HUES64 (cell line): ENCODE measurements at regions not wholly inside any gene's neighbourhood (a gene's known extent, or its start where the extent isn't known, plus 50 kb on each side); places are given as distances from the start of the nearest gene placed in this dataset.

Experiments
- H3K27ac ChIP-seq: 2 replicates; pipeline ENCODE4 v1.7.0; 2013; ENCODE audit warnings: low read depth, low read length, inconsistent platforms
- H3K27me3 ChIP-seq: 2 replicates; pipeline ENCODE4 v1.6.1; 2013; ENCODE audit warnings: mild to moderate bottlenecking, low read length; ENCODE audit not compliant: insufficient read depth
- H3K36me3 ChIP-seq: 2 replicates; pipeline ENCODE4 v1.6.1; 2013; ENCODE audit warnings: mild to moderate bottlenecking, low read length; ENCODE audit not compliant: insufficient read depth
- H3K4me1 ChIP-seq: 2 replicates; pipeline ENCODE4 v1.6.1; 2013; ENCODE audit warnings: mild to moderate bottlenecking, low read length, moderate library complexity; ENCODE audit not compliant: insufficient read depth
- H3K4me3 ChIP-seq: 2 replicates; pipeline ENCODE4 v1.5.1; 2013; ENCODE audit warnings: mild to moderate bottlenecking, low read length, moderate library complexity
- H3K9ac ChIP-seq: 2 replicates; pipeline ENCODE4 v1.6.1; 2013; ENCODE audit warnings: mild to moderate bottlenecking, low read depth, low read length
- H3K9me3 ChIP-seq: 2 replicates; pipeline ENCODE4 v1.6.1; 2013; ENCODE audit warnings: low read depth, low read length; ENCODE audit not compliant: insufficient read depth
- WGBS: fragments of 150-250, 120-280 bp; methylation state at CpG from one replicate; pipeline ENCODE4 v1.1.7; 2013; ENCODE audit warnings: missing lambda C conversion rate; 5-methylcytosine and 5-hydroxymethylcytosine counted together

DNA sequence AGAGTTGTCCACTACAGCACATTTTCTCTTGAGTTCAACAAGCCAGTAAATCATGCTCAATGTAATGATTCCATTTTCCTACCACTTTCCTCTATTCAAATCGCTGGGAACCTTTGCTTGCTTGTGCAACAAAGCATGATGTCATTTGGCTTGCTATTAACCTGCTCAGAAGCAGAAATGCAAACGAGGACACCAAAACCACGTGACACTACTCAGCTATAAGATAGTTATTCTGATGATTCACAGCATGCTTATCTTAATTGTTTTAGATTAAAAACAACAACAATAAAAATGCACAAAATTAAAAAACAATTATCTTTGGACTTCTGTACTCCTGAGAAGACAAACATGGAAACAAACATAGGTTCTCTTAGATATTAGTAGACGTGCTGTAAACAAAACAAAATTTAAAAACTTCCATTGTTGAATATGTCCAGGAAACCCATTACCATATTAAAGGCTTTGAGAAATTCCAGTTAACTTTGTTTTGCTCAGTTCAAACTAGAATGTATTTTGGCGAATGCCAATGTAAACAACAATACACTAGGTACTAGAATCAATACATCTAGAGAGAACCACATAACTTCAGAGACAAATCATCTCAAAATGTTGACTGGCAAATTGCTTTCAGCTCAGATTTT, 77.5 kb upstream of the KRAS start:
- Histone ChIP-seq H3K4me3 (no peak overlapping the region), H3K27me3 (no peaks in the 10 kb centered on the region), H3K27ac (no peak overlapping the region), H3K9me3 (no peaks in the 10 kb centered on the region), H3K4me1 (peaks cover 8% of the 10 kb centered on the region; the same call in 1 of the 2 replicates), H3K9ac (no peak overlapping the region), H3K36me3 (no peaks in the 10 kb centered on the region)
- 63% methylated on average over 5 of the region's 5 CpGs for WGBS

DNA sequence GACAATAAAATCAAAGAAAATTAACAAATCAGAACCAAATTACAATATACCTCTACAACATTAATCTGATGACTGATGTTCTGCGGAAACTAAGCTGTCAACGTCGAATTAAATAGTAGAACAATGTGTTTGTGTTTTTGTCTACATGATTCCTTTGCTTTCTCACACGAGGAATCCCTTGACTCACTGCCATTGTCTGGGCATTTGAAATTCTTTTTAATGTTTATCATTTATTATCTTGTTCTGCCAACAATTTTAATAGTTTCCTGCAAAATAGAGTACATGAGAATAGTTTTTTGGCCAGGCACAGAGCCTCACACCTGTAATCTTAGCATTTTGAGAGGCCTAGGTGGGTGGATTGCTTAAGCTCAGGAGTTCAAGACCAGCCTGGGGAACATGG, 76.6 kb upstream of the KRAS start:
- H3K4me3 ChIP-seq: no peak overlapping the region
- peaks cover 10% of the 10 kb centered on the region; the same call in 1 of the 2 replicates for H3K4me1 ChIP-seq
- H3K27me3 ChIP-seq: no peaks in the 10 kb centered on the region
- H3K9me3 ChIP-seq: no peaks in the 10 kb centered on the region
- H3K9ac ChIP-seq: no peak overlapping the region
- 69% methylated on average over 4 of the region's 4 CpGs for WGBS
- no peaks in the 10 kb centered on the region for H3K36me3 ChIP-seq
- no peak overlapping the region for H3K27ac ChIP-seq

DNA sequence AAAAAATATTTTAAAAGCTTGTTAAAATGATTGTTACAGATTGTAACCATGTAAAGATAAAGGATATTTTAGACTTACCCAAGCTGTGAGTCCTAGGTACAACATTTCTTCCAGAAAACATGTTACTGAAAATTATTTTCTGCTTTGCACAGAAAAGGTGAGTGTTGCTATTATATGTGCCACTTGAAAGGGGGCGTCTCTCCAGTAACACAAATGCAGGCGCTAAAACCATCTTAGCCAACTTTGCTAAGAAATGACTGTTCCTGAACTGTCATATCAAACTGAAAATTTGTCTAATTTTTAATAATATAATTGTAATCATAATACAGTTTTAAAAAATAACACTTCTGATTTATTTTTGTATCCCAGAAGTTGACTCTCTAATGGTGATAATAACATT, 75.6 kb upstream of the KRAS start:
- H3K27me3 ChIP-seq: no peaks in the 10 kb centered on the region
- no peaks in the 10 kb centered on the region for H3K9me3 ChIP-seq
- H3K36me3 ChIP-seq: no peaks in the 10 kb centered on the region
- no peak overlapping the region for H3K4me3 ChIP-seq
- peaks cover 10% of the 10 kb centered on the region; the same call in 1 of the 2 replicates for H3K4me1 ChIP-seq
- WGBS: 94% methylated on average over 2 of the region's 2 CpGs
- no peak overlapping the region for H3K27ac ChIP-seq
- H3K9ac ChIP-seq: no peak overlapping the region

DNA sequence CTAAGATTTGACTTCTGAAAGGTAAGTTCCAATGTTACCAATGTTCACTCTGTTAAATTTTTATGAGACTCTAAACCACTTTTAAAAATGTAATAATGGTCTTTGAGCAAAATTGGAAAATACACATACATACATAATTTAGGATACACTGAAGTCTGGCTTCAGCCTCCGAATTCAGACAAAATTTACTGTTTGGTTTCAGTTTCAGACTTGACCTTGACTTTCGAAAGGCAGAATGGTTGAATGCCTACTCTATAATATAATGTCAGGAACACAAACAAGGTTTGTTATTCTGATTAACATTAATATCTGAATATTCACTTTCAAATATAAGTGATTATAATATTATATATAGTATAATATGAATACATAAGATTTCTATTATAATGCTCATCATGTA, 74.1 kb upstream of the KRAS start:
- Histone ChIP-seq H3K36me3 (no peaks in the 10 kb centered on the region), H3K27ac (no peak overlapping the region), H3K9me3 (no peaks in the 10 kb centered on the region), H3K4me3 (no peak overlapping the region), H3K9ac (no peak overlapping the region), H3K4me1 (peaks cover 10% of the 10 kb centered on the region; the same call in 1 of the 2 replicates), H3K27me3 (no peaks in the 10 kb centered on the region)
- 100% methylated on average over 2 of the region's 2 CpGs for WGBS

DNA sequence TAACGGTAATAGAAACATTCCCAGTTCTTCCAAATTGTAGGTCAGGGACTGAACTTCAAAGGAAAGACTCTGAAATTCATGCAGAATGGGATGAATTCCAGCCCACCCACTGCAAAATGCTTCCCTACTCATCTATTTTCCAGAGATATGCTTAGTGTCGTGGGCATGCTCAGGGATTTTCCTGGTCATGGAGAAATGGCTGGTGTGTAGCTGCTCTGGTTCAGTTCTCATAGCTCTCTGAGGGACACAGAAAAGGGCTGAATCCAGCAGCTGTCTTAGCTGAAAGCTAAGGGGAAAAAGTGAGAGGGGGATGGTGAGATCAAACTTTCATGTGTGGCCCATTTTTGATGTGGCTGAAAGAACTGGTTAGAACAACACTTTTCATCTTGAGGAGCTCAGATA, 72.9 kb upstream of the KRAS start:
- Histone ChIP-seq H3K4me3 (no peak overlapping the region), H3K9ac (no peak overlapping the region), H3K27me3 (no peaks in the 10 kb centered on the region), H3K4me1 (peaks cover 10% of the 10 kb centered on the region; the same call in 1 of the 2 replicates), H3K9me3 (no peaks in the 10 kb centered on the region), H3K36me3 (no peaks in the 10 kb centered on the region), H3K27ac (no peak overlapping the region)
- WGBS: 86% methylated on average over 2 of the region's 2 CpGs

DNA sequence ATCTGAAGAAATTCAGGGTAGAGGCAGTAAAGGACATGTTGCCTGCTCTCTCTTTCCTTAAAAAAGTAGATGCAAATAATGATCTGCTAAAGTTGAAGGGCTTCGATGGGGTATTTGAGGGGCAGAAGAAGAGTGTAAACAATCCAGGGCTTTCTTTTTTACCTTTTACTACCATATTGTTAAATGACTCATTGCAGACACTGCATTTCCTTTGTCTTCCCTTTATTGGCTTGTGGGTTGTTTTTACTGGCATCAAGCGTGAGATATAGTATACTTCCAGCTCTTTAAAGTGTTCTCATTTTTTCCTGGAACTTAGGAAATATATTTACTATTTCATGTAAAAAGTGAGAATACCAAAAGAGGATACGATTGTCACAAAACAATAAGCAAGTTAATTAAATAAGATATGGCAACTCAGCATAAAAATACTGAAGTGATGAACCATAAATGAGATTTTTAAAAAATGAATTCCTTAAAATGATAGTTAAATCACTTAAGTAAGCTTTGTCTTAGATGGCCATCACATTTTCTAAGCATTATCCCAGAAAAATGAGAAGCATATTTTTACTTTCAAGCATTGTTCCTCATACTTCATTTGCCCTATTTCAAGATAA, 72.3 kb upstream of the KRAS start:
- H3K27ac ChIP-seq: no peak overlapping the region
- no CpG with 5 or more reads among the region's 3 CpGs for WGBS
- H3K9ac ChIP-seq: no peak overlapping the region
- no peaks in the 10 kb centered on the region for H3K36me3 ChIP-seq
- H3K9me3 ChIP-seq: no peaks in the 10 kb centered on the region
- H3K27me3 ChIP-seq: no peaks in the 10 kb centered on the region
- H3K4me1 ChIP-seq: peaks cover 10% of the 10 kb centered on the region; the same call in 1 of the 2 replicates
- H3K4me3 ChIP-seq: no peak overlapping the region

DNA sequence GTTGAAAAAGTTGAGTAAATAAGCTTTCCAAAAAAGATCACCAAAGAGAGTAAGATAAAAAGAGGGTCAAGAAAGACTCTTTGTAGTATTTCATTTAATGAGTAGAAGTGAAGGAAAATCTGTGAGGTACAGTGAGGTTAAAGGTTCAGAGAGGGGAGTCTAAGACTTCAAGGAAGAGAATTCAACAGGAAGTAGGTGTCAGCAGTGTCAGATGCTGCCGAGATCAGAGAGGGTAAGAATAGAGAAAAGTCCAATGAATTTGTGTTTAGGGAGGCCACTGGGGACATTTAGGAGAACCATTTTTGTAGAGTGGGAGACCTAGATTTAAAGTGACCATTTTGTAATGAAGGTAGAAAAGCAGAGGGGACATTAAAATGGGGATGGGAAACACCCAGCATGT, 71.6 kb upstream of the KRAS start:
- 86% methylated on average over 1 of the region's 1 CpG for WGBS
- Histone ChIP-seq H3K4me1 (peaks cover 10% of the 10 kb centered on the region; the same call in 1 of the 2 replicates), H3K4me3 (no peak overlapping the region), H3K27me3 (no peaks in the 10 kb centered on the region), H3K9ac (no peak overlapping the region), H3K36me3 (no peaks in the 10 kb centered on the region), H3K27ac (no peak overlapping the region), H3K9me3 (no peaks in the 10 kb centered on the region)

DNA sequence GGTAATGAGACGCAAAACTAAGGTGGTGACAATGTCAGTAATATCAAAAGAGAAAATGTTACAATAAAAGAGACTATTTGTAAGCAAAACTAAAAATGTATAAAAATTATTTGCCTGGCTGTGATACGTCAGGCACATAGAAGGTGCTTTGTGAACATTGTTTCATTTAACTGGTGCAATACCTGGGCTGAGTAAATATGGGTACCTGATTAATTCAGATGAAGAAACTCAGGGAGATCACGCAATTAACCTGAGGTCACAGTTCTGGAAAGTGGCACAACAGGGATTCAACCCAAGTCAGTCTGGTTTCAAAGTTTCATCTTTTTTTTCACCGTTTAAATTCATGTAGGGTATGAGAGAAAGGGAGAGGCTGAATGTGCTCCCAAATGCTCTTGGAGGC, 71.0 kb upstream of the KRAS start:
- no peaks in the 10 kb centered on the region for H3K27me3 ChIP-seq
- H3K27ac ChIP-seq: no peak overlapping the region
- no peak overlapping the region for H3K4me3 ChIP-seq
- peaks cover 10% of the 10 kb centered on the region; the same call in 1 of the 2 replicates for H3K4me1 ChIP-seq
- H3K9me3 ChIP-seq: no peaks in the 10 kb centered on the region
- H3K9ac ChIP-seq: no peak overlapping the region
- H3K36me3 ChIP-seq: no peaks in the 10 kb centered on the region
- 94% methylated on average over 4 of the region's 4 CpGs for WGBS

DNA sequence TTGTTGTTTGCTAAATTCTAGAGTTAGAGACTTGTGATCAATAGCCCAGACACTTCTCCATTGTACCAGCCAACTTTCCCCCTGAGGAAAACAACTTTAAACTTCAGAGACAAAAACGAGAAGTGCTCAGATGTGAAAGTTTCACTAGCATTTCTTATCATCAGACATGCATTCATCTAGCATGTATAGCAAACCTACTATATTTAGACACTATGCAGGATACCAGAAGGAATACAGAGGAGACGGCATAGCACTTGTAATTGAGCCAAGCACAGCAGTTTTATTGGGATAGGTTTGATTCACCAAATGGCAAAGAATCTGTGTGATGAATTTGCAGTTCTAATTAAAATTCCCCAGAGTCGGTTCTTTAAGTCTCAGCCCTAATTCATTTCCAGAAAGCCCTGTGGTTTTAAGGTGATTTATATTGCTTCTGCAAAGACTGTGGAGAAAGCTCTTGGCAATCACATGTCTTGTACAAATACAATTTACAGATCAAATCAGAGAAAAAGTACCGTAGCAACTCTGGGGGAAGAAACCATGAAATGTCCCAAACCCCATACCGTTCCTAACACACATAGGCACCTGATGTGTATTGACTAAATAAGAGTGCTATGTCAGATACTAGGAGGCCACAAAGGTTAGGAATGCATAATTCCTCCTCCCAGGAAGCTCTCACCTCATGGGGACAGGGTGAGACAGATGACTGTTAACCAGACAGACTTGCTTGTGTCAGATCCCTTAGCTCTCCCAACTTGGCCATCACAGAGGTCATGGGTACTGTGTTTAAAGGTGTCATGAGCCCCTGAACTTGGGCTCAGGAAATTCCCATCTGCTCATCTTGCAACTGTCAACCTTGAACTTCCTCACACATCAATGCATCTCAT, 69.6 kb upstream of the KRAS start:
- 89% methylated on average over 3 of the region's 5 CpGs for WGBS
- no peak overlapping the region for H3K4me3 ChIP-seq
- H3K4me1 ChIP-seq: peaks cover 10% of the 10 kb centered on the region; the same call in 1 of the 2 replicates
- H3K27ac ChIP-seq: no peak overlapping the region
- no peaks in the 10 kb centered on the region for H3K27me3 ChIP-seq
- no peaks in the 10 kb centered on the region for H3K9me3 ChIP-seq
- H3K36me3 ChIP-seq: no peaks in the 10 kb centered on the region
- no peak overlapping the region for H3K9ac ChIP-seq

DNA sequence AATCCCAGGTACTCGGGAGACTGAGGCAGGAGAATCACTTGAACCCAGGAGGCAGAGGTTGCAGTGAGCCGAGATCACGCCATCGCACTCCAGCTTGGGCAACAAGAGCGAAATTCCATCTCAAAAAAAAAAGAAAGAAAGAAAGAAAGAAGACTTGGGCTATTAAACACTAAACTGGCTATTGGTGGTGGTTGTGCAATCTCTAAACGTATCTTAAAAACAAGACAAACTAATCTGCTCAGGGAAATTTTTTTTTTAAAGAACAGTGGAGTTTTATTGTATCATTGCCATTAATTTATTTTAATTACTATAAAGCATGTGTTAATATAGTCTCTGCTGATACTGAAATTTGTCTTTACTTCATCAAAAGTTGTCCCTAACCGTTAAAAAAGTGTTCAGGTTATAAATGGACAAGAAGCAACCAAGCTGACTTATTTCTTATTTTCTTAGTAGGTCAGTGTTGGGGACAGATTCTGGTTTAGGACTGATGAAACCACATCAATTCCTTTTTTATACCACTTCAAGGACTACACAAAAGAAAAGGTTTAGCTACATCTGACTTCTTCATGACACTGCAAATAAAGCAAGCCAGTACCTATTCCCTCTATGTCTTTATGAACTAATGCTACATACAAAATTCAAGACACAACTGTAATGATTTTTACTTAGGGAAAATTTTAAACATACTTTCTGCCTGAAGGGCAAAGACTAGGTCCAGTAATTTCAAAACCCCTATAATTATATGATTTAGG, 68.7 kb upstream of the KRAS start:
- Histone ChIP-seq H3K27ac (no peak overlapping the region), H3K4me1 (peaks cover 10% of the 10 kb centered on the region; the same call in 1 of the 2 replicates), H3K9ac (no peak overlapping the region), H3K27me3 (no peaks in the 10 kb centered on the region), H3K4me3 (no peak overlapping the region), H3K9me3 (no peaks in the 10 kb centered on the region), H3K36me3 (no peaks in the 10 kb centered on the region)
- 97% methylated on average over 6 of the region's 7 CpGs for WGBS
